Kidney (tissue), 13 donors: ENCODE measurements at regions not wholly inside any gene's neighbourhood (a gene's known extent, or its start where the extent isn't known, plus 50 kb on each side); places are given as distances from the start of the nearest gene placed in this dataset.

Source experiments
- DNase-seq, 5 donors: peaks; one replicate each; pipeline ENCODE4 v3.0.0-alpha.2; 2013 to 2020
- FAIRE-seq: peaks from 2 replicates; lab custom pipeline; 2012; peaks lifted over from hg19 to GRCh38; lab: Jason Lieb, UNC
- H3K27ac ChIP-seq, 2 donors: one replicate each; pipeline ENCODE4 v1.7.0; 2013; ENCODE audit warnings: low read depth in 2 of 2, low read length in 2 of 2, inconsistent platforms in 1 of 2
- H3K27me3 ChIP-seq: one replicate; pipeline ENCODE4 v1.7.1; 2013; ENCODE audit warnings: low read length, inconsistent platforms; ENCODE audit not compliant: control insufficient read depth, insufficient read depth
- H3K36me3 ChIP-seq, 3 donors: one replicate each; pipeline versions ENCODE4 v1.7.0 to v1.7.1; 2013; ENCODE audit warnings: low read length in 3 of 3, control low read depth in 1 of 3, inconsistent platforms in 1 of 3; ENCODE audit not compliant: insufficient read depth in 3 of 3, control insufficient read depth in 2 of 3
- H3K4me1 ChIP-seq, 3 donors: one replicate each; pipeline versions ENCODE4 v1.7.0 to v1.7.1; 2013; ENCODE audit warnings: low read length in 3 of 3, inconsistent platforms in 1 of 3, low read depth in 1 of 3; ENCODE audit not compliant: control insufficient read depth in 2 of 3, insufficient read depth in 2 of 3
- H3K4me3 ChIP-seq, 3 donors: one replicate each; pipeline versions ENCODE4 v1.7.0 to v1.8.1; 2013; ENCODE audit warnings: low read length in 3 of 3, control low read depth in 1 of 3, inconsistent platforms in 1 of 3
- H3K9ac ChIP-seq, 3 donors: one replicate each; pipeline versions ENCODE4 v1.7.0 to v1.7.1; 2013; ENCODE audit warnings: low read length in 3 of 3, control low read depth in 1 of 3, inconsistent platforms in 1 of 3
- H3K9me3 ChIP-seq, 3 donors: one replicate each; pipeline versions ENCODE4 v1.7.0 to v1.7.1; 2013; ENCODE audit warnings: low read length in 3 of 3, control low read depth in 1 of 3, inconsistent platforms in 1 of 3; ENCODE audit not compliant: control insufficient read depth in 2 of 3, insufficient read depth in 1 of 3
- intact Hi-C: fragments of 100-400 bp; cut with DNase I; formaldehyde crosslinking; loops from one replicate; pipeline ENCODE4 v1.11.1; 2022
- TF ChIP-seq, protein P1 (sequence below): IDR thresholded peaks from 3 replicates; pipeline ENCODE4 v1.5.1; 2012; ENCODE audit warnings: mild to moderate bottlenecking, moderate library complexity, borderline replicate concordance; ENCODE audit not compliant: insufficient read depth; ENCODE audit errors: extremely low read depth
- donor health status: control.
- donor health status: control.
- donor health status: control.
- donor health status: control.
- donor health status: control.
- donor health status: DM: yes; HTN: yes; CAD: no.
- donor health status: Normal renal cell carcinoma (clear cell type).

DNA sequence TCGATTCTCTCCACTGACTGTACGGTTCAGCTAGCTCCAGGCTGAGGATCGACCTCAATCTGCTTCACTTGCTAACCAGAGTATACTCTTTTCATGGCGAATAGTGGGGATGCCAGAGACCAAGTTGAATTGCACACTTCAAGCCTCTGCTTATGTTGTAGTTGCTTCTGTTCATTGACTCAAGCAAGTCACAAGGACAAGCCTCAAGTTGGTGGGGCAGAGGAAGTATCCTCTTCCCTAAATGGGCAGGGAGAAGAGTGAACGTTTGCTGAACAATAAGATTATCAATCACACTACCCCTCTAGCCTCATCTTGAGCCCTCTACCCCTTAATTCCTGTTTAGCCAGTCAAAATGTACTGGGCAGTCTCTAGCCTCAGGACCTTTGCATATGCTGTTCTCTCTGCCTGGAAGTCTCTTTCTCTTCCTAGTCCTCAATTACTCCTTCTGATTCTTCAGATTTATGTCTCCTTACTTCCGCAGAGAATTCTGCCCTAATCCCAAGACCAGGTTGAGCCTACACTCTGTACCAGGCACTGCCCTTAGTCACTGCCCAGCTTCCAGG lies 390.4 kb upstream of the PROK2 start:
- no peaks in the 10 kb centered on the region for H3K9me3 ChIP-seq
- no peaks in the 10 kb centered on the region for H3K36me3 ChIP-seq
- FAIRE-seq (no peak), DNase-seq (no peak)
- peaks cover 0 to 6% (median 0%) of the 10 kb centered on the region in 3 donors for H3K4me1 ChIP-seq
- H3K4me3 ChIP-seq: no peak overlapping the region
- no peak overlapping the region for H3K9ac ChIP-seq
- no peak overlapping the region for H3K27ac ChIP-seq
- TF ChIP-seq, protein P1, sequence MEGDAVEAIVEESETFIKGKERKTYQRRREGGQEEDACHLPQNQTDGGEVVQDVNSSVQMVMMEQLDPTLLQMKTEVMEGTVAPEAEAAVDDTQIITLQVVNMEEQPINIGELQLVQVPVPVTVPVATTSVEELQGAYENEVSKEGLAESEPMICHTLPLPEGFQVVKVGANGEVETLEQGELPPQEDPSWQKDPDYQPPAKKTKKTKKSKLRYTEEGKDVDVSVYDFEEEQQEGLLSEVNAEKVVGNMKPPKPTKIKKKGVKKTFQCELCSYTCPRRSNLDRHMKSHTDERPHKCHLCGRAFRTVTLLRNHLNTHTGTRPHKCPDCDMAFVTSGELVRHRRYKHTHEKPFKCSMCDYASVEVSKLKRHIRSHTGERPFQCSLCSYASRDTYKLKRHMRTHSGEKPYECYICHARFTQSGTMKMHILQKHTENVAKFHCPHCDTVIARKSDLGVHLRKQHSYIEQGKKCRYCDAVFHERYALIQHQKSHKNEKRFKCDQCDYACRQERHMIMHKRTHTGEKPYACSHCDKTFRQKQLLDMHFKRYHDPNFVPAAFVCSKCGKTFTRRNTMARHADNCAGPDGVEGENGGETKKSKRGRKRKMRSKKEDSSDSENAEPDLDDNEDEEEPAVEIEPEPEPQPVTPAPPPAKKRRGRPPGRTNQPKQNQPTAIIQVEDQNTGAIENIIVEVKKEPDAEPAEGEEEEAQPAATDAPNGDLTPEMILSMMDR: no peak
- H3K27me3 ChIP-seq: no peaks in the 10 kb centered on the region
- intact Hi-C loops: no loop called here

DNA sequence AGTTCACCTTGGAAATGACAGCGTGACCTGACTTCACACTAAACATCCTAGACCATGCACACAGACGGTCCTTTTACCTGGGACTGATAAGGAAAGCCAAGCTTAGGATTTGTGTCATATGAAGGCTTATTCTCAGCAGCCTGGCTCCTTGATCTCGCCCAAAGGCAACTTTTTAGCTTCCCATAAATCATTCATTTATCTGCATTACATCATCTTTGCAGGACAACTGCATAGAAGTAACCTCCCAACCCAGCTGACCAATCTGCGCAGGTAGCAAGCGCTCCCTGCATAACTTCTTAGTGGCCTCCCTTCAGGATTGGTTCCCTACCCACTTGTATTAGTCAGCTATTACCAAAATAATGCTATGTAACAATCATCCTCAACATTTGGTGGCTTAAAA lies 389.9 kb upstream of the PROK2 start:
- Histone ChIP-seq H3K27ac (no peak overlapping the region), H3K27me3 (no peaks in the 10 kb centered on the region), H3K9ac (no peak overlapping the region), H3K9me3 (no peaks in the 10 kb centered on the region), H3K4me3 (no peak overlapping the region), H3K36me3 (no peaks in the 10 kb centered on the region), H3K4me1 (peaks cover 0 to 6% (median 0%) of the 10 kb centered on the region in 3 donors)
- TF ChIP-seq, protein P1: no peak
- intact Hi-C loops: no loop called here
- DNase-seq (no peak), FAIRE-seq (no peak)

DNA sequence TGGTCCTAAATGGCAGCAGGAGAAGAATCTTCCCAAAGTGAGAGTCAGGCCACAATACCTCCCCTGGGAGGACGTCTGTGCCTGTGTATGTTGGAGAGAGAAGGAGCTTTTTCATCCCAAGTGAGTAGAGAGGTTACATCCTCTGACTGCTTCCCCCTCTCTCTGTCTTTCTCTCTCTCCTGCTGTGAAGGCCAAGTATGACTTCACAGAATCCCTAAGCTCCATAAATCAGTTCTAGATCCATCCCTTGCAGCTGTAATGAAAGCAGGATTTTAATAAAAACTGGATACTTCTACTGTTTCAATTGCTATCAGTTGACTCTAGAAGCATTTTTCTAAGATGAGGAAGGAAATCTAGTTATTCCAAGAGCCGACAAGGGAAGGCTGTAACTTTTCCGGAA lies 389.1 kb upstream of the PROK2 start:
- no peak overlapping the region for H3K4me3 ChIP-seq
- H3K36me3 ChIP-seq: no peaks in the 10 kb centered on the region
- TF ChIP-seq, protein P1: no peak
- FAIRE-seq: no peak
- intact Hi-C loops: no loop called here
- H3K27me3 ChIP-seq: no peaks in the 10 kb centered on the region
- peak in 1 of 5 donors; percentile 49 for DNase-seq
- H3K9me3 ChIP-seq: no peaks in the 10 kb centered on the region
- H3K9ac ChIP-seq: no peak overlapping the region
- peaks cover 0 to 6% (median 0%) of the 10 kb centered on the region in 3 donors for H3K4me1 ChIP-seq
- no peak overlapping the region for H3K27ac ChIP-seq

DNA sequence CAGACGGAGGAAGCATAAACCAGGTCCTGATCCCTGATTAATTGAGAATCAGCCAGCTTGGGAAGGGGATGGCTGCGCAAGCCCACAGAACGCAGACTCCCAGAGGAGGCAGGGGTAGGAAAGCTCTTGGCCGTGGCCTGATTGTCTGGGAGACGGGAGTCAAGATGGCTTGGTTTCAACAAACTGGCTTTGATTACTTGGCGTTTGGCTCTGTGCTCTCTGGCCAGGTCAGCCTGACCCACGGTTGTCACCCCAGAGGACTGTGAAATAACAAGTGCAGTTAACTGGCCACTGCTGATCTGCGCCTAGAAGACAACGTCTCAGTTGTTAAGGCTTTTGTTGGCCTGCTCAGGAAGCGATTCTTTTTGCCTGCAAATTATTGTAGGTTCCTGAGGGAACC lies 387.0 kb upstream of the PROK2 start:
- H3K4me1 ChIP-seq: peaks cover 0 to under 1% (median 0%) of the 10 kb centered on the region in 3 donors
- TF ChIP-seq, protein P1: no peak
- H3K4me3 ChIP-seq: no peak overlapping the region
- no peaks in the 10 kb centered on the region for H3K9me3 ChIP-seq
- H3K36me3 ChIP-seq: no peaks in the 10 kb centered on the region
- FAIRE-seq (no peak), DNase-seq (no peak)
- H3K27me3 ChIP-seq: no peaks in the 10 kb centered on the region
- intact Hi-C loops: no loop called here
- H3K9ac ChIP-seq: no peak overlapping the region
- no peak overlapping the region for H3K27ac ChIP-seq
